GM23338 (cell line): ENCODE measurements at regions not wholly inside any gene's neighbourhood (a gene's known extent, or its start where the extent isn't known, plus 50 kb on each side); places are given as distances from the start of the nearest gene placed in this dataset.

ENCODE experiments used
- ATAC-seq: fragments of 200-7000 bp; cut with Tn5 transposase; 3 replicates; pipeline ENCODE4 v1.9.1; 2020
- DNase-seq: peaks from one replicate; pipeline ENCODE4 v3.0.0-alpha.2; 2015; ENCODE audit warnings: low spot score
- H2AFZ ChIP-seq: fragments of 200-600 bp; sonication (generic); 2 replicates; pipeline ENCODE4 v1.8.0; 2016; ENCODE audit warnings: antibody characterized with exemption, mild to moderate bottlenecking, moderate library complexity
- H3F3A ChIP-seq: fragments of 200-600 bp; sonication (generic); replicated peaks from 2 replicates; pipeline ENCODE4 v1.8.0; 2017; ENCODE audit warnings: antibody characterized with exemption, mixed run types, low read depth
- H3K27ac ChIP-seq: fragments of 200-600 bp; sonication (generic); 2 replicates; pipeline ENCODE4 v1.6.1; 2016; ENCODE audit warnings: low read depth
- H3K27me3 ChIP-seq: fragments of 200-600 bp; sonication (generic); 2 replicates; pipeline ENCODE4 v1.8.0; 2016; ENCODE audit warnings: mild to moderate bottlenecking, mixed run types, moderate library complexity; ENCODE audit not compliant: insufficient read depth
- H3K36me3 ChIP-seq: fragments of 200-600 bp; sonication (generic); 2 replicates; pipeline ENCODE4 v1.8.0; 2016; ENCODE audit warnings: mild to moderate bottlenecking; ENCODE audit not compliant: insufficient read depth
- H3K4me1 ChIP-seq: fragments of 200-600 bp; sonication (generic); 2 replicates; pipeline ENCODE4 v1.8.0; 2016; ENCODE audit warnings: mild to moderate bottlenecking, moderate library complexity; ENCODE audit not compliant: insufficient read depth
- H3K4me2 ChIP-seq: fragments of 200-600 bp; sonication (generic); 2 replicates; pipeline ENCODE4 v1.7.1; 2017; ENCODE audit warnings: mixed run types
- H3K4me3 ChIP-seq: fragments of 200-600 bp; sonication (generic); 2 replicates; pipeline ENCODE4 v1.6.1; 2016; ENCODE audit warnings: mixed run types
- H3K79me2 ChIP-seq: fragments of 200-600 bp; sonication (generic); replicated peaks from 2 replicates; pipeline ENCODE4 v1.8.0; 2017; ENCODE audit warnings: mild to moderate bottlenecking; ENCODE audit not compliant: insufficient read depth
- H3K9me2 ChIP-seq: fragments of 200-600 bp; sonication (generic); 2 replicates; pipeline ENCODE4 v1.8.0; 2017; ENCODE audit not compliant: insufficient read depth
- H4K20me1 ChIP-seq: fragments of 200-600 bp; sonication (generic); replicated peaks from 2 replicates; pipeline ENCODE4 v1.8.0; 2017; ENCODE audit warnings: mild to moderate bottlenecking; ENCODE audit not compliant: insufficient read depth
- H3K27ac Mint-ChIP-seq: 2 replicates; pipeline ENCODE4 v1.8.0; 2020; ENCODE audit warnings: inconsistent platforms, mild to moderate bottlenecking, moderate library complexity, mixed read lengths
- H3K27me3 Mint-ChIP-seq: 3 replicates; pipeline ENCODE4 v1.8.0; 2022; ENCODE audit warnings: low read depth, mild to moderate bottlenecking, moderate library complexity, mixed read lengths, inconsistent platforms; ENCODE audit not compliant: insufficient read depth, poor library complexity
- H3K36me3 Mint-ChIP-seq: 3 replicates; pipeline ENCODE4 v1.8.0; 2021; ENCODE audit warnings: low read depth, mild to moderate bottlenecking, inconsistent platforms, moderate library complexity, mixed read lengths
- H3K4me1 Mint-ChIP-seq: 3 replicates; pipeline ENCODE4 v1.8.0; 2020; ENCODE audit warnings: mild to moderate bottlenecking, inconsistent platforms, mixed read lengths
- H3K4me3 Mint-ChIP-seq: 3 replicates; pipeline ENCODE4 v1.8.0; 2021; ENCODE audit warnings: moderate library complexity, mild to moderate bottlenecking, inconsistent platforms, mixed read lengths
- H3K9me3 Mint-ChIP-seq: 3 replicates; pipeline ENCODE4 v1.8.0; 2020; ENCODE audit warnings: moderate library complexity, mild to moderate bottlenecking, inconsistent platforms, mixed read lengths
- CREB1 ChIP-seq: fragments of 250-450 bp; sonication (Bioruptor Pico); IDR thresholded peaks from 2 replicates; pipeline ENCODE4 v1.5.0; 2020; ENCODE audit warnings: low read depth, mild to moderate bottlenecking, moderate library complexity
- EZH2 ChIP-seq: fragments of 200-600 bp; sonication (generic); IDR thresholded peaks from one replicate; pipeline ENCODE4 v1.8.0; 2017; ENCODE audit warnings: antibody characterized with exemption, mild to moderate bottlenecking, low read depth; ENCODE audit not compliant: unreplicated experiment
- EZH2phosphoT487 ChIP-seq: fragments of 200-600 bp; sonication (generic); IDR thresholded peaks from one replicate; pipeline ENCODE4 v1.8.1; 2018; ENCODE audit warnings: antibody characterized with exemption; ENCODE audit not compliant: unreplicated experiment
- JUNB ChIP-seq: IDR thresholded peaks from one replicate; pipeline ENCODE4 v1.6.1; 2016; ENCODE audit warnings: antibody characterized with exemption; ENCODE audit not compliant: unreplicated experiment
- NANOG ChIP-seq: IDR thresholded peaks from 2 replicates; pipeline ENCODE4 v1.6.1; 2016; ENCODE audit warnings: antibody characterized with exemption, borderline replicate concordance
- POLR2AphosphoS5 ChIP-seq: IDR thresholded peaks from 2 replicates; pipeline ENCODE4 v1.6.1; 2016; ENCODE audit warnings: antibody characterized with exemption, low read depth
- STAT1 ChIP-seq: IDR thresholded peaks from one replicate; pipeline ENCODE4 v1.6.1; 2016; ENCODE audit warnings: antibody characterized with exemption; ENCODE audit not compliant: unreplicated experiment
- ZNF114 ChIP-seq: fragments of 250-450 bp; sonication (Bioruptor Pico); IDR thresholded peaks from 2 replicates; pipeline ENCODE4 v1.5.0; 2020; ENCODE audit warnings: mild to moderate bottlenecking, moderate library complexity
- ZNF331 ChIP-seq: fragments of 250-450 bp; sonication (Bioruptor Pico); IDR thresholded peaks from 2 replicates; pipeline ENCODE4 v1.5.0; 2020; ENCODE audit warnings: low read depth, mild to moderate bottlenecking, moderate library complexity
- ZNF462 ChIP-seq: fragments of 250-450 bp; sonication (Bioruptor Pico); IDR thresholded peaks from 2 replicates; pipeline ENCODE4 v1.5.0; 2020; ENCODE audit warnings: mild to moderate bottlenecking, moderate library complexity
- TF ChIP-seq, protein P1 (sequence below): IDR thresholded peaks from one replicate; pipeline ENCODE4 v1.6.1; 2018; ENCODE audit warnings: antibody characterized with exemption; ENCODE audit not compliant: unreplicated experiment
- TF ChIP-seq, protein P2 (sequence below): IDR thresholded peaks from 2 replicates; pipeline ENCODE4 v1.6.1; 2016; ENCODE audit warnings: antibody characterized with exemption
- TF ChIP-seq, protein P3 (sequence below), 2 experiments: fragments of 200-600 bp in 1 of 2; sonication (generic) in 1 of 2; conservative IDR thresholded peaks; 2 replicates each; pipeline versions ENCODE4 v1.5.1 to v1.6.1; 2016 to 2017; ENCODE audit warnings: antibody characterized with exemption in 2 of 2, low read depth in 2 of 2, mild to moderate bottlenecking in 2 of 2, moderate library complexity in 1 of 2

GRCh38 chr11:122363296-122363695, 247.3 kb upstream of the BLID start:
- no peak overlapping the region for H3K4me3 ChIP-seq
- Mint-ChIP-seq H3K27ac (no peak overlapping the region), H3K27me3 (no peaks in the 10 kb centered on the region), H3K9me3 (peaks cover 8% of the 10 kb centered on the region; the same call in 2 of the 3 replicates), H3K4me1 (peaks cover 32% of the 10 kb centered on the region), H3K36me3 (peaks cover 7% of the 10 kb centered on the region; the same call in 2 of the 3 replicates), H3K4me3 (no peak overlapping the region)
- H2AFZ ChIP-seq = no peak overlapping the region
- H3K27ac ChIP-seq = no peak overlapping the region
- no peak overlapping the region for H3K4me2 ChIP-seq
- no peaks in the 10 kb centered on the region for H3K36me3 ChIP-seq
- H3K9me2 ChIP-seq = no peaks in the 10 kb centered on the region
- TF ChIP-seq POLR2AphosphoS5 (no peak), EZH2 (no peak), EZH2phosphoT487 (no peak), ZNF331 (CRISPR knock-in tag) (no peak), ZNF114 (CRISPR knock-in tag) (no peak), STAT1 (no peak), ZNF462 (CRISPR knock-in tag) (no peak), NANOG (no peak), CREB1 (CRISPR knock-in tag) (no peak), JUNB (no peak)
- TF ChIP-seq, protein P1, sequence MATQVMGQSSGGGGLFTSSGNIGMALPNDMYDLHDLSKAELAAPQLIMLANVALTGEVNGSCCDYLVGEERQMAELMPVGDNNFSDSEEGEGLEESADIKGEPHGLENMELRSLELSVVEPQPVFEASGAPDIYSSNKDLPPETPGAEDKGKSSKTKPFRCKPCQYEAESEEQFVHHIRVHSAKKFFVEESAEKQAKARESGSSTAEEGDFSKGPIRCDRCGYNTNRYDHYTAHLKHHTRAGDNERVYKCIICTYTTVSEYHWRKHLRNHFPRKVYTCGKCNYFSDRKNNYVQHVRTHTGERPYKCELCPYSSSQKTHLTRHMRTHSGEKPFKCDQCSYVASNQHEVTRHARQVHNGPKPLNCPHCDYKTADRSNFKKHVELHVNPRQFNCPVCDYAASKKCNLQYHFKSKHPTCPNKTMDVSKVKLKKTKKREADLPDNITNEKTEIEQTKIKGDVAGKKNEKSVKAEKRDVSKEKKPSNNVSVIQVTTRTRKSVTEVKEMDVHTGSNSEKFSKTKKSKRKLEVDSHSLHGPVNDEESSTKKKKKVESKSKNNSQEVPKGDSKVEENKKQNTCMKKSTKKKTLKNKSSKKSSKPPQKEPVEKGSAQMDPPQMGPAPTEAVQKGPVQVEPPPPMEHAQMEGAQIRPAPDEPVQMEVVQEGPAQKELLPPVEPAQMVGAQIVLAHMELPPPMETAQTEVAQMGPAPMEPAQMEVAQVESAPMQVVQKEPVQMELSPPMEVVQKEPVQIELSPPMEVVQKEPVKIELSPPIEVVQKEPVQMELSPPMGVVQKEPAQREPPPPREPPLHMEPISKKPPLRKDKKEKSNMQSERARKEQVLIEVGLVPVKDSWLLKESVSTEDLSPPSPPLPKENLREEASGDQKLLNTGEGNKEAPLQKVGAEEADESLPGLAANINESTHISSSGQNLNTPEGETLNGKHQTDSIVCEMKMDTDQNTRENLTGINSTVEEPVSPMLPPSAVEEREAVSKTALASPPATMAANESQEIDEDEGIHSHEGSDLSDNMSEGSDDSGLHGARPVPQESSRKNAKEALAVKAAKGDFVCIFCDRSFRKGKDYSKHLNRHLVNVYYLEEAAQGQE = no peak
- TF ChIP-seq, protein P2, sequence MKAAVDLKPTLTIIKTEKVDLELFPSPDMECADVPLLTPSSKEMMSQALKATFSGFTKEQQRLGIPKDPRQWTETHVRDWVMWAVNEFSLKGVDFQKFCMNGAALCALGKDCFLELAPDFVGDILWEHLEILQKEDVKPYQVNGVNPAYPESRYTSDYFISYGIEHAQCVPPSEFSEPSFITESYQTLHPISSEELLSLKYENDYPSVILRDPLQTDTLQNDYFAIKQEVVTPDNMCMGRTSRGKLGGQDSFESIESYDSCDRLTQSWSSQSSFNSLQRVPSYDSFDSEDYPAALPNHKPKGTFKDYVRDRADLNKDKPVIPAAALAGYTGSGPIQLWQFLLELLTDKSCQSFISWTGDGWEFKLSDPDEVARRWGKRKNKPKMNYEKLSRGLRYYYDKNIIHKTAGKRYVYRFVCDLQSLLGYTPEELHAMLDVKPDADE = no peak
- TF ChIP-seq, protein P3, sequence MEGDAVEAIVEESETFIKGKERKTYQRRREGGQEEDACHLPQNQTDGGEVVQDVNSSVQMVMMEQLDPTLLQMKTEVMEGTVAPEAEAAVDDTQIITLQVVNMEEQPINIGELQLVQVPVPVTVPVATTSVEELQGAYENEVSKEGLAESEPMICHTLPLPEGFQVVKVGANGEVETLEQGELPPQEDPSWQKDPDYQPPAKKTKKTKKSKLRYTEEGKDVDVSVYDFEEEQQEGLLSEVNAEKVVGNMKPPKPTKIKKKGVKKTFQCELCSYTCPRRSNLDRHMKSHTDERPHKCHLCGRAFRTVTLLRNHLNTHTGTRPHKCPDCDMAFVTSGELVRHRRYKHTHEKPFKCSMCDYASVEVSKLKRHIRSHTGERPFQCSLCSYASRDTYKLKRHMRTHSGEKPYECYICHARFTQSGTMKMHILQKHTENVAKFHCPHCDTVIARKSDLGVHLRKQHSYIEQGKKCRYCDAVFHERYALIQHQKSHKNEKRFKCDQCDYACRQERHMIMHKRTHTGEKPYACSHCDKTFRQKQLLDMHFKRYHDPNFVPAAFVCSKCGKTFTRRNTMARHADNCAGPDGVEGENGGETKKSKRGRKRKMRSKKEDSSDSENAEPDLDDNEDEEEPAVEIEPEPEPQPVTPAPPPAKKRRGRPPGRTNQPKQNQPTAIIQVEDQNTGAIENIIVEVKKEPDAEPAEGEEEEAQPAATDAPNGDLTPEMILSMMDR (conservative IDR thresholded peaks at IDR 0.05; ENCODE audit: low read depth in 2 of 2) = no peak
- H3F3A ChIP-seq = no peaks in the 10 kb centered on the region
- no peaks in the 10 kb centered on the region for H3K79me2 ChIP-seq
- ATAC-seq (no peak), DNase-seq (no peak)
- peaks cover 5% of the 10 kb centered on the region; the same call in 1 of the 2 replicates for H3K4me1 ChIP-seq
- H3K27me3 ChIP-seq = no peaks in the 10 kb centered on the region
- H4K20me1 ChIP-seq = no peaks in the 10 kb centered on the region
